B cell (primary cell): ENCODE measurements at regions not wholly inside any gene's neighbourhood (a gene's known extent, or its start where the extent isn't known, plus 50 kb on each side); places are given as distances from the start of the nearest gene placed in this dataset.

ENCODE experiments used
- EZH2 ChIP-seq: IDR thresholded peaks from 2 replicates; pipeline ENCODE4 v1.6.1; 2012; ENCODE audit warnings: borderline replicate concordance, low read depth, mild to moderate bottlenecking, moderate library complexity, low read length; ENCODE audit not compliant: insufficient read depth, poor library complexity, severe bottlenecking
- TF ChIP-seq, protein P1 (sequence below): fragments of 200-600 bp; IDR thresholded peaks from one replicate; pipeline ENCODE4 v1.8.0; 2022; ENCODE audit warnings: antibody characterized with exemption, mild to moderate bottlenecking

DNA sequence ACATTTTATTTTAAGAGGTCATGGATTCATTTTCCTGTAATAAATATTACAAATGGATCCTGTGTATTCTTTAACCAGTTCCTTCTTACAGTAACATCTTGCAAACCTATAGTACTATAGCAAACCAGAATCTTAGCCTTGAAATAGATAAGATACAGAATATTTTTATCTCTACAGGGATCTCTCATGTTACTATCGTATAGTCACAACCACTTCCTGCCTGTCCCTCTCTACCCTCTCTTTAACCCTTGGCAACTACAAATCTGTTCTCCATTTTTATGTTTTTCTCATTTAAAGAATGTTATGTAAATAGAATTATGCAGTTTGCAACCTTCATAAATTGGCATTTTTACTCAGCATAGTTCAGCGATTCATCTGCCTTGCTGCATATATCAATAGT lies 454.0 kb downstream of the DIRAS2 start:
- TF ChIP-seq, protein P1, sequence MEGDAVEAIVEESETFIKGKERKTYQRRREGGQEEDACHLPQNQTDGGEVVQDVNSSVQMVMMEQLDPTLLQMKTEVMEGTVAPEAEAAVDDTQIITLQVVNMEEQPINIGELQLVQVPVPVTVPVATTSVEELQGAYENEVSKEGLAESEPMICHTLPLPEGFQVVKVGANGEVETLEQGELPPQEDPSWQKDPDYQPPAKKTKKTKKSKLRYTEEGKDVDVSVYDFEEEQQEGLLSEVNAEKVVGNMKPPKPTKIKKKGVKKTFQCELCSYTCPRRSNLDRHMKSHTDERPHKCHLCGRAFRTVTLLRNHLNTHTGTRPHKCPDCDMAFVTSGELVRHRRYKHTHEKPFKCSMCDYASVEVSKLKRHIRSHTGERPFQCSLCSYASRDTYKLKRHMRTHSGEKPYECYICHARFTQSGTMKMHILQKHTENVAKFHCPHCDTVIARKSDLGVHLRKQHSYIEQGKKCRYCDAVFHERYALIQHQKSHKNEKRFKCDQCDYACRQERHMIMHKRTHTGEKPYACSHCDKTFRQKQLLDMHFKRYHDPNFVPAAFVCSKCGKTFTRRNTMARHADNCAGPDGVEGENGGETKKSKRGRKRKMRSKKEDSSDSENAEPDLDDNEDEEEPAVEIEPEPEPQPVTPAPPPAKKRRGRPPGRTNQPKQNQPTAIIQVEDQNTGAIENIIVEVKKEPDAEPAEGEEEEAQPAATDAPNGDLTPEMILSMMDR = no peak
- no peak for TF ChIP-seq EZH2
